Smooth muscle cell (in vitro differentiated cells): ENCODE measurements at regions not wholly inside any gene's neighbourhood (a gene's known extent, or its start where the extent isn't known, plus 50 kb on each side); places are given as distances from the start of the nearest gene placed in this dataset.

Source experiments
- DNase-seq: peaks from one replicate; lab custom pipeline; 2025; ENCODE audit not compliant: unreplicated experiment; lab: John Stamatoyannopoulos, UW
- H2AFZ ChIP-seq: fragments of 200-600 bp; sonication (generic); 2 replicates; pipeline ENCODE4 v1.6.0; 2016; ENCODE audit warnings: antibody characterized with exemption, low read depth, mild to moderate bottlenecking
- H3F3A ChIP-seq: fragments of 200-600 bp; sonication (generic); 2 replicates; pipeline ENCODE4 v1.6.0; 2017; ENCODE audit warnings: antibody characterized with exemption, low read depth
- H3K27ac ChIP-seq: fragments of 200-600 bp; sonication (generic); 2 replicates; pipeline ENCODE4 v1.5.1; 2016; ENCODE audit warnings: low read depth, mild to moderate bottlenecking
- H3K27me3 ChIP-seq: fragments of 200-600 bp; sonication (generic); 2 replicates; pipeline ENCODE4 v1.6.1; 2016; ENCODE audit warnings: low read depth, mild to moderate bottlenecking
- H3K36me3 ChIP-seq: fragments of 200-600 bp; sonication (generic); 2 replicates; pipeline ENCODE4 v1.5.1; 2016; ENCODE audit warnings: low read depth
- H3K4me1 ChIP-seq: fragments of 200-600 bp; sonication (generic); 2 replicates; pipeline ENCODE4 v1.5.1; 2016; ENCODE audit warnings: low read depth
- H3K4me2 ChIP-seq: fragments of 200-600 bp; sonication (generic); 2 replicates; pipeline ENCODE4 v1.6.0; 2016; ENCODE audit warnings: mild to moderate bottlenecking
- H3K4me3 ChIP-seq: fragments of 200-600 bp; sonication (generic); 2 replicates; pipeline ENCODE4 v1.5.1; 2016; ENCODE audit warnings: mild to moderate bottlenecking
- H3K79me2 ChIP-seq: fragments of 200-600 bp; sonication (generic); 2 replicates; pipeline ENCODE4 v1.6.0; 2016; ENCODE audit warnings: low read depth, mild to moderate bottlenecking
- H3K9ac ChIP-seq: fragments of 200-600 bp; sonication (generic); 2 replicates; pipeline ENCODE4 v1.6.0; 2016; ENCODE audit warnings: low read depth
- H3K9me3 ChIP-seq: fragments of 200-600 bp; sonication (generic); replicated peaks from 2 replicates; pipeline ENCODE4 v1.5.1; 2016; ENCODE audit warnings: low read depth
- H4K20me1 ChIP-seq: fragments of 200-600 bp; sonication (generic); 2 replicates; pipeline ENCODE4 v1.6.0; 2016; ENCODE audit warnings: low read depth
- CTCF ChIP-seq: fragments of 200-600 bp; sonication (generic); IDR thresholded peaks from 2 replicates; pipeline ENCODE4 v1.5.1; 2017; ENCODE audit warnings: borderline replicate concordance, mild to moderate bottlenecking, antibody characterized with exemption; ENCODE audit not compliant: insufficient read depth, poor library complexity, severe bottlenecking
- WGBS: methylation state at CpG from one replicate; pipeline ENCODE4 v1.1.7; 2016; ENCODE audit warnings: low lambda C conversion rate; 5-methylcytosine and 5-hydroxymethylcytosine counted together

- no peaks in the 10 kb centered on the region for H3F3A ChIP-seq
- no peaks in the 10 kb centered on the region for H3K79me2 ChIP-seq
- no peak overlapping the region for H3K27ac ChIP-seq
- no peak overlapping the region for H3K4me3 ChIP-seq
- no peaks in the 10 kb centered on the region for H3K36me3 ChIP-seq
- H3K4me1 ChIP-seq = no peaks in the 10 kb centered on the region
- 80% methylated on average over 4 of the region's 4 CpGs for WGBS
- no peaks in the 10 kb centered on the region for H3K9me3 ChIP-seq
- H4K20me1 ChIP-seq = no peaks in the 10 kb centered on the region
- H2AFZ ChIP-seq = no peak overlapping the region
- DNase-seq = no peak
- no peaks in the 10 kb centered on the region for H3K27me3 ChIP-seq
- no peak for TF ChIP-seq CTCF
- no peak overlapping the region for H3K9ac ChIP-seq
- no peak overlapping the region for H3K4me2 ChIP-seq
Observed at GRCh38 chr16:9602189-9602588, 510.7 kb downstream of the HAPSTR1 start.

- H3K27ac ChIP-seq = no peak overlapping the region
- H3K36me3 ChIP-seq = no peaks in the 10 kb centered on the region
- H3F3A ChIP-seq = no peaks in the 10 kb centered on the region
- no peak for DNase-seq
- H2AFZ ChIP-seq = no peak overlapping the region
- H3K9ac ChIP-seq = no peak overlapping the region
- H3K79me2 ChIP-seq = no peaks in the 10 kb centered on the region
- H3K27me3 ChIP-seq = no peaks in the 10 kb centered on the region
- no peaks in the 10 kb centered on the region for H3K4me1 ChIP-seq
- TF ChIP-seq CTCF = no peak
- no peaks in the 10 kb centered on the region for H3K9me3 ChIP-seq
- no peak overlapping the region for H3K4me2 ChIP-seq
- H3K4me3 ChIP-seq = no peak overlapping the region
- WGBS = 75% methylated on average over 7 of the region's 7 CpGs
- H4K20me1 ChIP-seq = no peaks in the 10 kb centered on the region
Observed at GRCh38 chr16:9603316-9603715, 511.9 kb downstream of the HAPSTR1 start.

GRCh38 chr16:9607515-9608230, 516.2 kb downstream of the HAPSTR1 start:
- no peaks in the 10 kb centered on the region for H3K36me3 ChIP-seq
- no peaks in the 10 kb centered on the region for H3F3A ChIP-seq
- H3K79me2 ChIP-seq = no peaks in the 10 kb centered on the region
- WGBS = 93% methylated on average over 2 of the region's 2 CpGs
- H3K9me3 ChIP-seq = no peaks in the 10 kb centered on the region
- H3K27ac ChIP-seq = no peak overlapping the region
- H3K4me1 ChIP-seq = no peaks in the 10 kb centered on the region
- no peak for DNase-seq
- H2AFZ ChIP-seq = no peak overlapping the region
- no peaks in the 10 kb centered on the region for H3K27me3 ChIP-seq
- TF ChIP-seq CTCF = no peak
- H3K4me2 ChIP-seq = no peak overlapping the region
- H3K9ac ChIP-seq = no peak overlapping the region
- H4K20me1 ChIP-seq = no peaks in the 10 kb centered on the region
- H3K4me3 ChIP-seq = no peak overlapping the region

GRCh38 chr16:9610727-9611126, 519.3 kb downstream of the HAPSTR1 start:
- Histone ChIP-seq H3K27ac (no peak overlapping the region), H3K4me1 (no peaks in the 10 kb centered on the region), H3K9me3 (no peaks in the 10 kb centered on the region), H2AFZ (no peak overlapping the region), H3K9ac (no peak overlapping the region), H3K4me3 (no peak overlapping the region), H3F3A (no peaks in the 10 kb centered on the region), H3K36me3 (no peaks in the 10 kb centered on the region), H3K27me3 (no peaks in the 10 kb centered on the region), H4K20me1 (no peaks in the 10 kb centered on the region), H3K4me2 (no peak overlapping the region), H3K79me2 (no peaks in the 10 kb centered on the region)
- TF ChIP-seq CTCF = no peak
- 79% methylated on average over 5 of the region's 5 CpGs for WGBS
- no peak for DNase-seq
